Karpas-422 (cell line): ENCODE measurements at regions not wholly inside any gene's neighbourhood (a gene's known extent, or its start where the extent isn't known, plus 50 kb on each side); places are given as distances from the start of the nearest gene placed in this dataset.
"Not testable (repeated sequence)": the region's sequence is repeated elsewhere in the genome, so short reads cannot be mapped to it uniquely, and the experiment has no call there.

Source experiments
- DNase-seq: peaks from one replicate; pipeline ENCODE4 v3.0.0-alpha.2; 2015
- H2AFZ ChIP-seq: fragments of 200-600 bp; sonication (generic); 2 replicates; pipeline ENCODE4 v1.6.1; 2014; ENCODE audit warnings: antibody characterized with exemption, low read length, mixed read lengths
- H3K27ac ChIP-seq: fragments of 200-600 bp; sonication (generic); 2 replicates; pipeline ENCODE4 v1.5.1; 2014; ENCODE audit warnings: mild to moderate bottlenecking, low read length, moderate library complexity
- H3K27me3 ChIP-seq: fragments of 200-600 bp; sonication (generic); 2 replicates; pipeline ENCODE4 v1.6.1; 2014; ENCODE audit warnings: low read length, mixed read lengths
- H3K36me3 ChIP-seq: fragments of 200-600 bp; sonication (generic); 2 replicates; pipeline ENCODE4 v1.6.1; 2014; ENCODE audit warnings: low read length, mixed read lengths; ENCODE audit not compliant: insufficient read depth
- H3K4me1 ChIP-seq: fragments of 200-600 bp; sonication (generic); 2 replicates; pipeline ENCODE4 v1.6.1; 2014; ENCODE audit warnings: mild to moderate bottlenecking, low read length, mixed read lengths
- H3K4me2 ChIP-seq: fragments of 200-600 bp; sonication (generic); 2 replicates; pipeline ENCODE4 v1.6.1; 2014; ENCODE audit warnings: low read length, low read depth, mild to moderate bottlenecking; ENCODE audit not compliant: poor library complexity, severe bottlenecking
- H3K4me3 ChIP-seq: fragments of 200-600 bp; sonication (generic); 2 replicates; pipeline ENCODE4 v1.5.1; 2014; ENCODE audit warnings: mild to moderate bottlenecking, antibody characterized with exemption, low read length, mixed read lengths
- H3K79me2 ChIP-seq: fragments of 200-600 bp; sonication (generic); 2 replicates; pipeline ENCODE4 v1.6.1; 2014; ENCODE audit warnings: mild to moderate bottlenecking, low read length, mixed read lengths
- H3K9ac ChIP-seq: fragments of 200-600 bp; sonication (generic); 2 replicates; pipeline ENCODE4 v1.6.0; 2014; ENCODE audit warnings: low read length
- H3K9me2 ChIP-seq: fragments of 200-600 bp; sonication (generic), shearing (Covaris generic); replicated peaks from 2 replicates; pipeline ENCODE4 v1.6.0; 2014; ENCODE audit warnings: mild to moderate bottlenecking, low read length, moderate library complexity; ENCODE audit not compliant: insufficient read depth
- H3K9me3 ChIP-seq: fragments of 300-700, 200-600 bp; sonication (generic); 2 replicates; pipeline ENCODE4 v1.6.1; 2014; ENCODE audit warnings: low read length, mixed read lengths
- H4K20me1 ChIP-seq: fragments of 200-600 bp; sonication (generic); 2 replicates; pipeline ENCODE4 v1.6.1; 2014; ENCODE audit warnings: mild to moderate bottlenecking, antibody characterized with exemption, low read length, low read depth; ENCODE audit not compliant: insufficient read depth

- no peak overlapping the region for H3K27ac ChIP-seq
- no peak for DNase-seq
- no peaks in the 10 kb centered on the region for H3K36me3 ChIP-seq
- no peak overlapping the region for H3K4me2 ChIP-seq
- no peaks in the 10 kb centered on the region for H3K9me2 ChIP-seq
- no peak overlapping the region for H3K9ac ChIP-seq
- no peak overlapping the region for H2AFZ ChIP-seq
- H4K20me1 ChIP-seq, result no peaks in the 10 kb centered on the region
- H3K4me3 ChIP-seq, result no peak overlapping the region
- no peaks in the 10 kb centered on the region; the same call in 1 of the 2 replicates for H3K27me3 ChIP-seq
- no peaks in the 10 kb centered on the region for H3K79me2 ChIP-seq
- H3K4me1 ChIP-seq, result no peaks in the 10 kb centered on the region
- H3K9me3 ChIP-seq, result no peaks in the 10 kb centered on the region
These were observed 95.3 kb upstream of the SNX9 start for GRCh38 chr6:157727629-157728182.

- Histone ChIP-seq H3K4me3 (no peak overlapping the region), H3K4me2 (no peak overlapping the region), H4K20me1 (no peaks in the 10 kb centered on the region), H3K9me2 (no peaks in the 10 kb centered on the region), H2AFZ (no peak overlapping the region), H3K27ac (no peak overlapping the region), H3K9ac (no peak overlapping the region), H3K79me2 (no peaks in the 10 kb centered on the region), H3K36me3 (no peaks in the 10 kb centered on the region), H3K4me1 (no peaks in the 10 kb centered on the region), H3K9me3 (no peaks in the 10 kb centered on the region), H3K27me3 (no peaks in the 10 kb centered on the region; the same call in 1 of the 2 replicates)
- no peak for DNase-seq
These were observed 94.7 kb upstream of the SNX9 start for GRCh38 chr6:157728183-157728881.

GRCh38 chr6:157731221-157731620 is 91.8 kb upstream of the SNX9 start:
- no peaks in the 10 kb centered on the region for H3K4me1 ChIP-seq
- H3K4me2 ChIP-seq, result no peak overlapping the region
- H3K36me3 ChIP-seq, result no peaks in the 10 kb centered on the region
- H3K79me2 ChIP-seq, result no peaks in the 10 kb centered on the region
- no peaks in the 10 kb centered on the region; the same call in 1 of the 2 replicates for H3K27me3 ChIP-seq
- DNase-seq, result no peak
- no peak overlapping the region for H3K4me3 ChIP-seq
- H3K9ac ChIP-seq, result no peak overlapping the region
- no peaks in the 10 kb centered on the region for H3K9me2 ChIP-seq
- H4K20me1 ChIP-seq, result no peaks in the 10 kb centered on the region
- no peaks in the 10 kb centered on the region for H3K9me3 ChIP-seq
- no peak overlapping the region for H2AFZ ChIP-seq
- no peak overlapping the region for H3K27ac ChIP-seq

- Histone ChIP-seq H3K4me3 (no peak overlapping the region), H3K79me2 (no peaks in the 10 kb centered on the region), H2AFZ (no peak overlapping the region), H3K27ac (no peak overlapping the region), H3K9me2 (no peaks in the 10 kb centered on the region), H3K27me3 (no peaks in the 10 kb centered on the region; the same call in 1 of the 2 replicates), H3K4me2 (no peak overlapping the region), H3K9me3 (no peaks in the 10 kb centered on the region), H3K4me1 (no peaks in the 10 kb centered on the region), H3K36me3 (no peaks in the 10 kb centered on the region), H4K20me1 (no peaks in the 10 kb centered on the region), H3K9ac (no peak overlapping the region)
- no peak for DNase-seq
These were observed 91.0 kb upstream of the SNX9 start for GRCh38 chr6:157732007-157732406.

- DNase-seq, result no peak
- no peak overlapping the region for H3K4me2 ChIP-seq
- no peaks in the 10 kb centered on the region for H3K9me2 ChIP-seq
- H3K79me2 ChIP-seq, result no peaks in the 10 kb centered on the region
- no peaks in the 10 kb centered on the region for H3K4me1 ChIP-seq
- no peaks in the 10 kb centered on the region for H3K36me3 ChIP-seq
- H2AFZ ChIP-seq, result no peak overlapping the region
- H3K9me3 ChIP-seq, result no peaks in the 10 kb centered on the region
- no peaks in the 10 kb centered on the region for H4K20me1 ChIP-seq
- no peak overlapping the region for H3K27ac ChIP-seq
- no peak overlapping the region for H3K4me3 ChIP-seq
- H3K9ac ChIP-seq, result no peak overlapping the region
- no peaks in the 10 kb centered on the region; the same call in 1 of the 2 replicates for H3K27me3 ChIP-seq
These were observed 90.5 kb upstream of the SNX9 start for GRCh38 chr6:157732416-157733161.

GRCh38 chr6:157736555-157736954 is 86.5 kb upstream of the SNX9 start:
- not testable (repeated sequence) for H3K9ac ChIP-seq, H3K36me3 ChIP-seq, H3K9me3 ChIP-seq, H3K79me2 ChIP-seq, H3K4me3 ChIP-seq, H3K4me1 ChIP-seq, H3K27me3 ChIP-seq, DNase-seq, H3K27ac ChIP-seq, H3K4me2 ChIP-seq, H2AFZ ChIP-seq, H3K9me2 ChIP-seq, H4K20me1 ChIP-seq

GRCh38 chr6:157741321-157741947 is 81.6 kb upstream of the SNX9 start:
- no peaks in the 10 kb centered on the region for H4K20me1 ChIP-seq

GRCh38 chr6:157741948-157742556 is 81.0 kb upstream of the SNX9 start:
- Histone ChIP-seq H3K9ac (no peak overlapping the region), H3K4me3 (no peak overlapping the region), H3K9me3 (no peaks in the 10 kb centered on the region), H3K27ac (no peak overlapping the region), H3K79me2 (no peaks in the 10 kb centered on the region), H3K4me2 (no peak overlapping the region), H3K27me3 (no peaks in the 10 kb centered on the region; the same call in 1 of the 2 replicates), H3K4me1 (no peaks in the 10 kb centered on the region), H2AFZ (no peak overlapping the region), H4K20me1 (no peaks in the 10 kb centered on the region), H3K36me3 (no peaks in the 10 kb centered on the region), H3K9me2 (no peaks in the 10 kb centered on the region)
- DNase-seq, result no peak

More at GRCh38 chr6:157741321-157741947, 81.6 kb upstream of the SNX9 start:
- Histone ChIP-seq H3K9me3 (no peaks in the 10 kb centered on the region), H3K9ac (no peak overlapping the region), H3K36me3 (no peaks in the 10 kb centered on the region), H3K4me2 (no peak overlapping the region), H3K4me1 (no peaks in the 10 kb centered on the region), H2AFZ (no peak overlapping the region), H3K4me3 (no peak overlapping the region), H3K79me2 (no peaks in the 10 kb centered on the region), H3K9me2 (no peaks in the 10 kb centered on the region), H3K27me3 (no peaks in the 10 kb centered on the region; the same call in 1 of the 2 replicates), H3K27ac (no peak overlapping the region)
- DNase-seq, result no peak
